T47D (cell line): ENCODE measurements at regions not wholly inside any gene's neighbourhood (a gene's known extent, or its start where the extent isn't known, plus 50 kb on each side); places are given as distances from the start of the nearest gene placed in this dataset.

Experiments used
- DNase-seq, 2 experiments: peaks; one replicate each; pipeline versions ENCODE4 v3.0.0 to v3.0.0-alpha.2; 2011 to 2012; ENCODE audit warnings: low read depth in 1 of 2, low spot score in 1 of 2
- JUND ChIP-seq: IDR thresholded peaks from 2 replicates; pipeline ENCODE4 v1.6.1; 2012; ENCODE audit warnings: low read depth
- in situ Hi-C: cut with HindIII; loops from 2 replicates; pipeline ENCODE4 v1.10.0; 2016; ENCODE audit warnings: low sequenced_read_pairs, low pct_unique_long_range_greater_than_20kb

- in situ Hi-C loops: no loop called here
- TF ChIP-seq JUND: no peak
- DNase-seq: no peak
Measured at GRCh38 chr6:71531006-71531405, 242.4 kb downstream of the OGFRL1 start.

- peak in 1 of 2 experiments; percentile 26 for DNase-seq
- no peak for TF ChIP-seq JUND
- in situ Hi-C loops: no loop called here
Measured at GRCh38 chr6:71531841-71532240, 243.2 kb downstream of the OGFRL1 start.

- in situ Hi-C loops: no loop called here
- DNase-seq: peak; percentile 23 to 40
- no peak for TF ChIP-seq JUND
Measured at GRCh38 chr6:71533939-71534379, 245.3 kb downstream of the OGFRL1 start.

GRCh38 chr6:71534921-71535320 lies 246.3 kb downstream of the OGFRL1 start:
- TF ChIP-seq JUND: no peak
- no peak for DNase-seq
- in situ Hi-C loops: no loop called here

GRCh38 chr6:71537717-71538116 lies 249.1 kb downstream of the OGFRL1 start:
- no peak for TF ChIP-seq JUND
- no peak for DNase-seq
- in situ Hi-C loops: no loop called here

- DNase-seq: peak in 1 of 2 experiments; percentile 28
Measured at GRCh38 chr6:71544028-71544427, 255.4 kb downstream of the OGFRL1 start.

GRCh38 chr6:71544906-71545305 lies 256.3 kb downstream of the OGFRL1 start:
- in situ Hi-C loops: no loop called here
- TF ChIP-seq JUND: no peak
- DNase-seq: no peak

More at GRCh38 chr6:71544028-71544427, 255.4 kb downstream of the OGFRL1 start:
- TF ChIP-seq JUND: no peak
- in situ Hi-C loops: no loop called here

GRCh38 chr6:71545905-71546304 lies 257.3 kb downstream of the OGFRL1 start:
- DNase-seq: no peak
- TF ChIP-seq JUND: no peak
- in situ Hi-C loops: no loop called here

- DNase-seq: no peak
- in situ Hi-C loops: no loop called here
- TF ChIP-seq JUND: no peak
Measured at GRCh38 chr6:71551798-71552197, 263.2 kb downstream of the OGFRL1 start.

- DNase-seq: no peak
- in situ Hi-C loops: no loop called here
- no peak for TF ChIP-seq JUND
Measured at GRCh38 chr6:71556141-71556540, 267.5 kb downstream of the OGFRL1 start.

- no peak for DNase-seq
- in situ Hi-C loops: no loop called here
- TF ChIP-seq JUND: no peak
Measured at GRCh38 chr6:71558974-71559373, 270.4 kb downstream of the OGFRL1 start.

- DNase-seq: no peak
- in situ Hi-C loops: no loop called here
- TF ChIP-seq JUND: no peak
Measured at GRCh38 chr6:71567562-71567961, 279.0 kb downstream of the OGFRL1 start.

GRCh38 chr6:71577766-71578165 lies 289.2 kb downstream of the OGFRL1 start:
- no peak for TF ChIP-seq JUND
- DNase-seq: no peak
- in situ Hi-C loops: no loop called here

GRCh38 chr6:71579902-71580301 lies 291.3 kb downstream of the OGFRL1 start:
- TF ChIP-seq JUND: no peak
- DNase-seq: no peak
- in situ Hi-C loops: no loop called here
